Myocyte (in vitro differentiated cells): ENCODE measurements at regions not wholly inside any gene's neighbourhood (a gene's known extent, or its start where the extent isn't known, plus 50 kb on each side); places are given as distances from the start of the nearest gene placed in this dataset.

ENCODE experiments used
- DNase-seq: peaks from one replicate; pipeline ENCODE4 v3.0.0-alpha.2; 2012; ENCODE audit warnings: low read depth

GRCh38 chr17:34420900-34421299, 57.9 kb upstream of the CCL1 start:
- no peak for DNase-seq

- peak; percentile 70 for DNase-seq
Measured at GRCh38 chr17:34420254-34420766, 57.3 kb upstream of the CCL1 start.

- no peak for DNase-seq
Measured at GRCh38 chr17:34416116-34416515, 53.1 kb upstream of the CCL1 start.

- no peak for DNase-seq
Measured at GRCh38 chr17:34414339-34414738, 51.3 kb upstream of the CCL1 start.

GRCh38 chr17:34413443-34414119, 50.5 kb upstream of the CCL1 start:
- no peak for DNase-seq

- no peak for DNase-seq
Measured at GRCh38 chr17:34412965-34413441, 50.0 kb upstream of the CCL1 start.
